ENCODE measurements at regions not wholly inside any gene's neighbourhood (a gene's known extent, or its start where the extent isn't known, plus 50 kb on each side); places are given as distances from the start of the nearest gene placed in this dataset.
"Not testable (repeated sequence)": the region's sequence is repeated elsewhere in the genome, so short reads cannot be mapped to it uniquely, and the experiment has no call there.

GRCh38 chr13:22893777-22894176, 287.0 kb upstream of the SGCG start:
- H3K4me3 ChIP-seq (ENCODE audit: low read depth in 2 of 2, low read length in 1 of 2), result no peak overlapping the region
- H3K9me2 ChIP-seq, result no peaks in the 10 kb centered on the region
- TF ChIP-seq GATA2 (CRISPR knock-in tag; IDR thresholded peaks at IDR 0.05) (no peak), CHD2 (IDR thresholded peaks at IDR 0.05; ENCODE audit: low read length, partially characterized antibody) (no peak), JUND (IDR thresholded peaks at IDR 0.05) (no peak), FOXJ3 (CRISPR knock-in tag; IDR thresholded peaks at IDR 0.05) (no peak), NRF1 (IDR thresholded peaks at IDR 0.05; ENCODE audit: low read depth, low read length) (no peak), MXI1 (IDR thresholded peaks at IDR 0.05; ENCODE audit: low read depth, low read length) (no peak), TEAD4 (IDR thresholded peaks at IDR 0.05; ENCODE audit: borderline replicate concordance, insufficient read depth) (no peak)
- TF ChIP-seq, protein P1, sequence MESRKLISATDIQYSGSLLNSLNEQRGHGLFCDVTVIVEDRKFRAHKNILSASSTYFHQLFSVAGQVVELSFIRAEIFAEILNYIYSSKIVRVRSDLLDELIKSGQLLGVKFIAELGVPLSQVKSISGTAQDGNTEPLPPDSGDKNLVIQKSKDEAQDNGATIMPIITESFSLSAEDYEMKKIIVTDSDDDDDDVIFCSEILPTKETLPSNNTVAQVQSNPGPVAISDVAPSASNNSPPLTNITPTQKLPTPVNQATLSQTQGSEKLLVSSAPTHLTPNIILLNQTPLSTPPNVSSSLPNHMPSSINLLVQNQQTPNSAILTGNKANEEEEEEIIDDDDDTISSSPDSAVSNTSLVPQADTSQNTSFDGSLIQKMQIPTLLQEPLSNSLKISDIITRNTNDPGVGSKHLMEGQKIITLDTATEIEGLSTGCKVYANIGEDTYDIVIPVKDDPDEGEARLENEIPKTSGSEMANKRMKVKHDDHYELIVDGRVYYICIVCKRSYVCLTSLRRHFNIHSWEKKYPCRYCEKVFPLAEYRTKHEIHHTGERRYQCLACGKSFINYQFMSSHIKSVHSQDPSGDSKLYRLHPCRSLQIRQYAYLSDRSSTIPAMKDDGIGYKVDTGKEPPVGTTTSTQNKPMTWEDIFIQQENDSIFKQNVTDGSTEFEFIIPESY (IDR thresholded peaks at IDR 0.05; ENCODE audit: borderline replicate concordance, low read depth), result no peak
- TF ChIP-seq, protein P2, sequence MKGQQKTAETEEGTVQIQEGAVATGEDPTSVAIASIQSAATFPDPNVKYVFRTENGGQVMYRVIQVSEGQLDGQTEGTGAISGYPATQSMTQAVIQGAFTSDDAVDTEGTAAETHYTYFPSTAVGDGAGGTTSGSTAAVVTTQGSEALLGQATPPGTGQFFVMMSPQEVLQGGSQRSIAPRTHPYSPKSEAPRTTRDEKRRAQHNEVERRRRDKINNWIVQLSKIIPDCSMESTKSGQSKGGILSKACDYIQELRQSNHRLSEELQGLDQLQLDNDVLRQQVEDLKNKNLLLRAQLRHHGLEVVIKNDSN (IDR thresholded peaks at IDR 0.05; ENCODE audit: borderline replicate concordance, low read depth), result no peak
- no peaks in the 10 kb centered on the region for H3K79me2 ChIP-seq (ENCODE audit: insufficient read depth)
- no peak overlapping the region for H2AFZ ChIP-seq (ENCODE audit: low read depth)
- H3K9me3 ChIP-seq, result no peaks in the 10 kb centered on the region
- no peaks in the 10 kb centered on the region for H3K36me3 ChIP-seq (replicated peaks in 1 of 2; ENCODE audit: control insufficient read depth in 1 of 2, insufficient read depth in 2 of 2, low read length in 1 of 2)
- no peak overlapping the region for H3K4me2 ChIP-seq
- no peaks in the 10 kb centered on the region for H3K27me3 ChIP-seq (ENCODE audit: insufficient read depth)
- H4K20me1 ChIP-seq (ENCODE audit: insufficient read depth), result no peaks in the 10 kb centered on the region
- no peak for DNase-seq
- POLR2A ChIA-PET, result no interaction called here
- no peak overlapping the region for H3K27ac ChIP-seq (ENCODE audit: low read depth in 2 of 2, low read length in 1 of 2)
- H3F3A ChIP-seq (replicated peaks; ENCODE audit: insufficient read depth), result no peaks in the 10 kb centered on the region
- CTCF ChIA-PET, result no interaction called here
- 23% methylated on average over 2 of the region's 2 CpGs for WGBS (ENCODE audit: low lambda C conversion rate)
- H3K4me1 ChIP-seq (ENCODE audit: control insufficient read depth in 1 of 2, insufficient read depth in 2 of 2, low read depth in 1 of 2, low read length in 1 of 2), result no peaks in the 10 kb centered on the region
- H3K9ac ChIP-seq, result no peak overlapping the region

GRCh38 chr13:22897571-22898314, 283.0 kb upstream of the SGCG start:
- Histone ChIP-seq H4K20me1 (ENCODE audit: insufficient read depth) (no peaks in the 10 kb centered on the region), H3K27ac (ENCODE audit: low read depth in 2 of 2, low read length in 1 of 2) (no peak overlapping the region), H3K4me1 (ENCODE audit: control insufficient read depth in 1 of 2, insufficient read depth in 2 of 2, low read depth in 1 of 2, low read length in 1 of 2) (no peaks in the 10 kb centered on the region), H3K27me3 (ENCODE audit: insufficient read depth) (no peaks in the 10 kb centered on the region), H3K36me3 (replicated peaks in 1 of 2; ENCODE audit: control insufficient read depth in 1 of 2, insufficient read depth in 2 of 2, low read length in 1 of 2) (no peaks in the 10 kb centered on the region), H3K9me3 (no peaks in the 10 kb centered on the region), H3K9ac (no peak overlapping the region), H3F3A (replicated peaks; ENCODE audit: insufficient read depth) (no peaks in the 10 kb centered on the region), H3K4me3 (ENCODE audit: low read depth in 2 of 2, low read length in 1 of 2) (no peak overlapping the region), H3K4me2 (no peak overlapping the region), H3K9me2 (no peaks in the 10 kb centered on the region), H2AFZ (ENCODE audit: low read depth) (no peak overlapping the region), H3K79me2 (ENCODE audit: insufficient read depth) (no peaks in the 10 kb centered on the region)
- 40% methylated on average over 25 of the region's 39 CpGs for WGBS (ENCODE audit: low lambda C conversion rate)
- ChIA-PET CTCF (no interaction called here), POLR2A (no interaction called here)
- DNase-seq, result no peak
- TF ChIP-seq RFX5 (IDR thresholded peaks at IDR 0.05; ENCODE audit: low read length), result no peak

DNA sequence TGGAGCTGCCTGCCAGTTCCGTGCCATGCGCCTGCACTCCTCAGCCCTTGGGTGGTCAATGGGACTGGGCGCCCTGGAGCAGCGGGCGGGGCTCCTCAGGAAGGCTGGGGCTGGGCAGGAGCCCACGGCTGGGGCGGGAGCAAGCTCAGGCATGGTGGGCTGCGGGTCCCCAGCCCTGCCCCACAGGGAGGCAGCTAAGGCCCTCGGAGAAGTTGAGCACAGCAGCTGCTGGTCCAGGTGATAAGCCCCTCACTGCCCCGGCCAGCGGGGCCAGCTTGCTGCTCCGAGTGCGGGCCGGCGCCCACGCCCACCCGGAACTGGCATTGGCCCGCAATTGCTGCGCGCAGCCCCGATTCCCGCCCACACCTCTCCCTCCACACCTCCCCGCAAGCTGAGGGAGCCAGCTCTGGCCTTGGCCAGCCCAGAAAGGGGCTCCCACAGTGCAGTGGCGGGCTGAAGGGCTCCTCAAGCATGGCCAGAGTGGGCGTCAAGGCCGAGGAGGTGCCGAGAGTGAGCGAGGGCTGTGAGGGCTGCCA, 280.3 kb upstream of the SGCG start:
- H3K9me2 ChIP-seq; H3K4me2 ChIP-seq; DNase-seq; H3K27me3 ChIP-seq (ENCODE audit: insufficient read depth); H4K20me1 ChIP-seq (ENCODE audit: insufficient read depth); H3K36me3 ChIP-seq (replicated peaks in 1 of 2; ENCODE audit: control insufficient read depth in 1 of 2, insufficient read depth in 2 of 2, low read length in 1 of 2); H3K4me1 ChIP-seq (ENCODE audit: control insufficient read depth in 1 of 2, insufficient read depth in 2 of 2, low read depth in 1 of 2, low read length in 1 of 2); H2AFZ ChIP-seq (ENCODE audit: low read depth); H3F3A ChIP-seq (replicated peaks; ENCODE audit: insufficient read depth); H3K27ac ChIP-seq (ENCODE audit: low read depth in 2 of 2, low read length in 1 of 2); H3K9ac ChIP-seq; POLR2A ChIA-PET; CTCF ChIA-PET; H3K79me2 ChIP-seq (ENCODE audit: insufficient read depth); H3K4me3 ChIP-seq (ENCODE audit: low read depth in 2 of 2, low read length in 1 of 2); H3K9me3 ChIP-seq: not testable (repeated sequence)
- no CpG with 5 or more reads among the region's 28 CpGs for WGBS (ENCODE audit: low lambda C conversion rate)

Measured in SK-N-SH (cell line).